ENCODE measurements at regions not wholly inside any gene's neighbourhood (a gene's known extent, or its start where the extent isn't known, plus 50 kb on each side); places are given as distances from the start of the nearest gene placed in this dataset.
A peak's percentile ranks its signal among the peaks of the same experiment; 100 is the strongest.
"Not testable (repeated sequence)": the region's sequence is repeated elsewhere in the genome, so short reads cannot be mapped to it uniquely, and the experiment has no call there.

- DNase-seq, result no peak
Measured at GRCh38 chr2:210963386-210963785, 407.0 kb downstream of the CPS1 start.

- no peak for DNase-seq
Measured at GRCh38 chr2:210964141-210964764, 407.9 kb downstream of the CPS1 start.

GRCh38 chr2:210965472-210965871, 409.1 kb downstream of the CPS1 start:
- DNase-seq, result no peak

- no peak for DNase-seq
Measured at GRCh38 chr2:210966330-210966729, 409.9 kb downstream of the CPS1 start.

GRCh38 chr2:210971431-210971830, 415.0 kb downstream of the CPS1 start:
- no peak for DNase-seq

GRCh38 chr2:210986806-210987205, 430.4 kb downstream of the CPS1 start:
- not testable (repeated sequence) for DNase-seq

GRCh38 chr2:210991107-210991506, 434.7 kb downstream of the CPS1 start:
- DNase-seq, result no peak

- DNase-seq, result no peak
Measured at GRCh38 chr2:210994104-210994503, 437.7 kb downstream of the CPS1 start.

- DNase-seq, result no peak
Measured at GRCh38 chr2:210997373-210997772, 441.0 kb downstream of the CPS1 start.

- no peak for DNase-seq
Measured at GRCh38 chr2:210998334-210998733, 441.9 kb downstream of the CPS1 start.

GRCh38 chr2:211014376-211014775, 458.0 kb downstream of the CPS1 start:
- no peak for DNase-seq

GRCh38 chr2:211014906-211015305, 458.5 kb downstream of the CPS1 start:
- DNase-seq, result no peak

GRCh38 chr2:211025089-211025488, 468.7 kb downstream of the CPS1 start:
- DNase-seq, result not testable (repeated sequence)

GRCh38 chr2:211026109-211026508, 469.7 kb downstream of the CPS1 start:
- no peak for DNase-seq

GRCh38 chr2:211027976-211028375, 471.6 kb downstream of the CPS1 start:
- DNase-seq, result no peak

- DNase-seq, result peak; percentile 35
Measured at GRCh38 chr2:211033765-211034164, 477.4 kb downstream of the CPS1 start.

GRCh38 chr2:211035548-211036185, 479.3 kb downstream of the CPS1 start:
- DNase-seq, result peak in 1 of 2 experiments; percentile 15

GRCh38 chr2:211045025-211045424, 488.6 kb downstream of the CPS1 start:
- DNase-seq, result no peak

GRCh38 chr2:211049321-211050018, 493.1 kb downstream of the CPS1 start:
- DNase-seq, result no peak

- no peak for DNase-seq
Measured at GRCh38 chr2:211055438-211055837, 499.0 kb downstream of the CPS1 start.

GRCh38 chr2:211061612-211062296, 505.4 kb downstream of the CPS1 start:
- no peak for DNase-seq

- no peak for DNase-seq
Measured at GRCh38 chr2:211062297-211062612, 505.9 kb downstream of the CPS1 start.

- no peak for DNase-seq
Measured at GRCh38 chr2:211067029-211067428, 510.6 kb downstream of the CPS1 start.

Measured in AML-193 (cell line).